ENCODE measurements at regions not wholly inside any gene's neighbourhood (a gene's known extent, or its start where the extent isn't known, plus 50 kb on each side); places are given as distances from the start of the nearest gene placed in this dataset.
A peak's percentile ranks its signal among the peaks of the same experiment; 100 is the strongest.

DNA sequence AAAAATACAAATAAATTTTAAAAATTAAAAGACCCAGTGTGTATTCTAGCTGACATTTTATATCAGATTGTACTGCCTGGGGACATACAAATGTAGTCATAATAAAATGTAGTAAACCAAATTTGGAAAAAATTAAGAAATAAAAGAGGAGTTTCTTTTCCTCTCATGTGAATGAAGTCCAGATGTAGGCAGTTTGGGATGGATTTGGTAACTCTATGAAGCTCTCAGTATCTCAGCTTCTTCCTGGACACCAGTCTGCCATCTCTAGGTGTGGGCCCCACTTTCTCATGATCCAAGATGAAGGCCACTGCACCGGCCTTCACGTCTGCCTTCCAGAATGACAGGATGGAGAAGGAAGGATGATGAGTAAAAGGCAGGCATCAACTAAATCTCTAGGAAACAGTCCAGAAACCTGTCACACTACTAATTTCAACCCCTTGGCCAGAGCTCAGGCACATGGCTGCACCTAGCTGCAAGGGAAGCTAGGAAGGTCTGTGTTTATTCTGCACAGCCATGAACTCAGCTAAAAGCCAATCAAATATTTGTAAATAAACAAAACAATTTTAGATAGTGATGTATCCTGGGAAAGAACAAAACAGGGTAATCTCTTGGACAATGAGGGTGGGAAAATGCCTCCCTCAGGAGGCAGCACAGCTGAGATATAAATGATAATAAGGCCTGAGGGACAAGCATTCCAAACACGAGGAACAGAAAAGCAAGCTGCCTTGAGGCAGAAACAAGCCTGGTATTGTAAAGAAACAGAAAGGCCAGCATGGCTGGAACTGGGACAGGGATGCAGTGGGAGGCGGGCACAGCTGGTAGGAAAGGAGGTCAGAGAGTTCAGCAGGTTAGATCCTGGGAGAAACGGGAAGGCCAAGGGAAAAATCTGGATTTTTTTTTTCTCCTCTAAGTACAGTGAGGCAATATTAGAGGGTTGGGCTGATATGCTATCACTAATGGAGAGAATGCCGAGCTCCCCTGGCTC, 88.5 kb upstream of the PTPN1 start:
- no peaks in the 10 kb centered on the region for H3K4me1 Mint-ChIP-seq
- CTCF ChIA-PET, result interaction anchor here (0.9 kb wide), 1 partner anchor 42 kb away, joined by 3 read pairs; no protein-coding TSS in a partner anchor

DNA sequence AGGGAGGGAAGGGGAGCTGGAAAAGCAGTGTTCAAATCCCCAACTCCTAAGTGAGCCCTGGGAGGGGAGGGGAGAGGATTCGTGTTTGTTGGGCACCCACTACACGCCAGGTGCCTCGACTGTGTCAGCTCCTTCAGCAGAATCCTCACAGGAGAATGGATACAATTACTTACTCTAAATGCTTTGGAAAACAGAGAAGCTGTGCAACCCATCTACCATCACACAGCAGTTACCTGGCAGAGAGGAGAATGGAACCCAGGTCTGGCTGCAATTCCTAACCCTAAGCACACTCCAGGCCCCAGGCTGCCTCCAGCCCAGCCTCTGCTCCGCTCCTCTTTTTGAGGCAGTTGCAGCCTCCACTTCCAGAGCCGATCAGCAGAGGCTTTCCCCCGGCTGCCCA, 86.4 kb upstream of the PTPN1 start:
- Mint-ChIP-seq H3K4me1 (no peaks in the 10 kb centered on the region), H3K27ac (no peak overlapping the region), H3K4me3 (no peak overlapping the region), H3K9me3 (peaks cover 0 to 7% (median 0%) of the 10 kb centered on the region in 5 donors), H3K36me3 (no peaks in the 10 kb centered on the region), H3K27me3 (peaks cover 0 to 7% of the 10 kb centered on the region in 2 donors)
- Histone ChIP-seq H3K9me3 (ENCODE audit: low read length) (peaks cover 5% of the 10 kb centered on the region), H3K4me1 (ENCODE audit: insufficient read depth, low read length) (peaks cover 3% of the 10 kb centered on the region), H3K36me3 (ENCODE audit: insufficient read depth, low read length) (no peaks in the 10 kb centered on the region), H3K4me3 (ENCODE audit: low read length) (no peak overlapping the region), H3K27me3 (ENCODE audit: insufficient read depth, low read length, poor library complexity, severe bottlenecking) (no peaks in the 10 kb centered on the region), H3K27ac (ENCODE audit: low read depth, low read length) (peak overlapping the region; percentile 7)
- no peak for DNase-seq
- ChIA-PET POLR2A (no interaction called here), CTCF (interaction anchor here (0.9 kb wide), 1 partner anchor 17 kb away, joined by 3 read pairs; no protein-coding TSS in a partner anchor)

More for the DNA sequence above, 88.5 kb upstream of the PTPN1 start:
- Histone ChIP-seq H3K4me1 (ENCODE audit: insufficient read depth, low read length) (no peaks in the 10 kb centered on the region), H3K9me3 (ENCODE audit: low read length) (peaks cover 5% of the 10 kb centered on the region), H3K27me3 (ENCODE audit: insufficient read depth, low read length, poor library complexity, severe bottlenecking) (no peaks in the 10 kb centered on the region), H3K27ac (ENCODE audit: low read depth, low read length) (no peak overlapping the region), H3K36me3 (ENCODE audit: insufficient read depth, low read length) (no peaks in the 10 kb centered on the region), H3K4me3 (ENCODE audit: low read length) (no peak overlapping the region)
- Mint-ChIP-seq H3K9me3 (peaks cover 0 to 7% (median 0%) of the 10 kb centered on the region in 5 donors), H3K27ac (no peak overlapping the region), H3K36me3 (no peaks in the 10 kb centered on the region), H3K27me3 (peaks cover 2 to 3% of the 10 kb centered on the region in 2 donors), H3K4me3 (no peak overlapping the region)
- POLR2A ChIA-PET, result interaction anchor here (0.5 kb wide), 1 partner anchor 102 kb away, joined by 3 read pairs; no protein-coding TSS in a partner anchor
- no peak for DNase-seq

DNA sequence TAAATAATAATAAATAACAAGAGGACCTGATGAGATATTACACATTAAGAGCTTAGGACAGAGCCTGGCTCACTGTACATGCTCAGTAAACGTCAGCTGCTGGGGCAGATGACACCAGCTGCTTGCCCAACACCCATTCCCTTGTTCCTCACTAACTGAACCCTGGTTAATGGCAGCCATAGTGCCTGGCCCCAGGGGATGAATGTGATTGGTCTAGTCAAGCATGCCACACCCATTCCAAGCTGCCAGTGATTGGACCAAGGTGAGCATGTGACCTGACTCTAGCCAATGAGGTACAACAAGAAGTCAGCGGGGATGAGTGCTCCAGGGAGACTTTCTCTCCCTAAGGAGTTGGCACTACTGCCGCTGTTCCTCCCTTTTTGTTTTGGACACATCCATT, 85.1 kb upstream of the PTPN1 start:
- Mint-ChIP-seq H3K4me3 (no peak overlapping the region), H3K9me3 (peaks cover 0 to 3% (median 0%) of the 10 kb centered on the region in 5 donors), H3K27ac (no peak overlapping the region), H3K27me3 (peaks cover 0 to 7% of the 10 kb centered on the region in 2 donors), H3K36me3 (no peaks in the 10 kb centered on the region), H3K4me1 (no peaks in the 10 kb centered on the region)
- Histone ChIP-seq H3K27me3 (ENCODE audit: insufficient read depth, low read length, poor library complexity, severe bottlenecking) (no peaks in the 10 kb centered on the region), H3K27ac (ENCODE audit: low read depth, low read length) (no peak overlapping the region), H3K36me3 (ENCODE audit: insufficient read depth, low read length) (no peaks in the 10 kb centered on the region), H3K4me1 (ENCODE audit: insufficient read depth, low read length) (peaks cover 3% of the 10 kb centered on the region), H3K9me3 (ENCODE audit: low read length) (peaks cover 5% of the 10 kb centered on the region), H3K4me3 (ENCODE audit: low read length) (no peak overlapping the region)
- ChIA-PET CTCF (no interaction called here), POLR2A (interaction anchor here (0.6 kb wide), 1 partner anchor 214 kb away, joined by 3 read pairs; no protein-coding TSS in a partner anchor)
- no peak for DNase-seq

DNA sequence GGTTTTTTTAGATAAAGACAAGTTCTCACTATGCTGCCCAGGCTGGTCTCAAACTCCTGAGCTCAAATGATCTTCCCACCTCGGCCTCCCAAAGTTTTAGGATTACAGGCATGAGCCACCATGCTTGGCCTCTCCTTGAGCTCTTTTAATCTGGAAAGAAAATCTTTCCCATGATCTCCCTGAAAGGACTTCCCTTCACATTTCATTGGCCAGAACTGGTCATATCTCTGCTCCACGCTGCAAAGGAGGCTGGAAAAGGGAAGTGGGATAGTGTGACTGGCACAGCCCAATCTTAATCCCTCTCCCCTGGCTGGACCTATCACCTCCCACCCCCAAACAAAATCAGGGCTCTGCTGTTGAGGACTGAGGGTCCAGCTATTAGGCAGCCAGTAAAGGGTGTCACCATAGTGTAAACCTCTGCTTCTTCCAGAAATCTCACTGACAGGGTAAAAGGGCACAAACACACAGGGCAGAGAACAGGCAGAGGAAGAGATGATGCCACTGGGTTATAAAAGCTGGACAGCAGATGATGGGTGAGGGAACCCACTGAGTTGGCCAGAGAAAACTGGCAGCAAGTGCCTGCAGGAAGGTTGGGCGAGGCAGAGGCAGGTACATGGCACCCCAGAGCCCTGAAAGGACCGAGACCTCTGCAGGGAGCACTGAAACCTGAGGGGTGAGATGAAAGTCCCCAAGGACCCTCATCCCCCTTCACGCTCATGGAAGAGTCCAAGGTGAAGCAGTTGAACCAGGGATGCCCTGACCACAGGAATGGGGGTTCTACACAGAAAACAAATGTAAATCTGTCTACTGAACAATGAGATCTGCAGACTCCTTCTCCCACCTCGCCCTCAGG, 83.1 kb upstream of the PTPN1 start:
- H3K27ac Mint-ChIP-seq, result peak overlapping the region in 2 of 8 donors; percentile 27 to 87
- ChIA-PET CTCF (no interaction called here), POLR2A (no interaction called here)
- no peak overlapping the region for H3K27ac ChIP-seq (ENCODE audit: low read depth, low read length)
- no peak overlapping the region for H3K4me3 Mint-ChIP-seq
- H3K4me1 ChIP-seq (ENCODE audit: insufficient read depth, low read length), result peaks cover 3% of the 10 kb centered on the region
- no peaks in the 10 kb centered on the region for H3K36me3 Mint-ChIP-seq
- peaks cover 1 to 11% of the 10 kb centered on the region in 2 donors for H3K27me3 Mint-ChIP-seq
- no peak overlapping the region for H3K4me3 ChIP-seq (ENCODE audit: low read length)
- H3K36me3 ChIP-seq (ENCODE audit: insufficient read depth, low read length), result no peaks in the 10 kb centered on the region
- no peaks in the 10 kb centered on the region for H3K27me3 ChIP-seq (ENCODE audit: insufficient read depth, low read length, poor library complexity, severe bottlenecking)
- H3K9me3 ChIP-seq (ENCODE audit: low read length), result no peaks in the 10 kb centered on the region
- no peak for DNase-seq
- H3K4me1 Mint-ChIP-seq, result no peaks in the 10 kb centered on the region
- H3K9me3 Mint-ChIP-seq, result peaks cover 0 to 3% (median 0%) of the 10 kb centered on the region in 5 donors

DNA sequence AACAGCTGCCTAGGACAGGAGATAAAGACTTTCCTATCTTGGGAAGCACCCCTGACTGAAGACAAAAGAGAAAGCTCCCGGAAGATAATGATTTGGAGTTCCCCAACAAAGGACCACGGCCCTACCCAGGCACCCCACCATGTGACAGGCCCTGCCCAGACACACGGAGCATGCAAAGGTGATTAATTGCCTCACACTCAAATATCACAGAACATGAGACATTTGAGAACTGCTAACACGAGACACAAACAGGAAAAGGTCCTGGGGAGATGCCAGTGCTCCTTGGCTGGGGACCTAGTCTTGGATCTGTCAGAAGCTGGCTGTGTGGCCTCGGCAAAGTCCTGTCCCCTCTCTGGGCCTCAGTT, 82.5 kb upstream of the PTPN1 start:
- POLR2A ChIA-PET, result no interaction called here
- H3K4me1 Mint-ChIP-seq, result no peaks in the 10 kb centered on the region

DNA sequence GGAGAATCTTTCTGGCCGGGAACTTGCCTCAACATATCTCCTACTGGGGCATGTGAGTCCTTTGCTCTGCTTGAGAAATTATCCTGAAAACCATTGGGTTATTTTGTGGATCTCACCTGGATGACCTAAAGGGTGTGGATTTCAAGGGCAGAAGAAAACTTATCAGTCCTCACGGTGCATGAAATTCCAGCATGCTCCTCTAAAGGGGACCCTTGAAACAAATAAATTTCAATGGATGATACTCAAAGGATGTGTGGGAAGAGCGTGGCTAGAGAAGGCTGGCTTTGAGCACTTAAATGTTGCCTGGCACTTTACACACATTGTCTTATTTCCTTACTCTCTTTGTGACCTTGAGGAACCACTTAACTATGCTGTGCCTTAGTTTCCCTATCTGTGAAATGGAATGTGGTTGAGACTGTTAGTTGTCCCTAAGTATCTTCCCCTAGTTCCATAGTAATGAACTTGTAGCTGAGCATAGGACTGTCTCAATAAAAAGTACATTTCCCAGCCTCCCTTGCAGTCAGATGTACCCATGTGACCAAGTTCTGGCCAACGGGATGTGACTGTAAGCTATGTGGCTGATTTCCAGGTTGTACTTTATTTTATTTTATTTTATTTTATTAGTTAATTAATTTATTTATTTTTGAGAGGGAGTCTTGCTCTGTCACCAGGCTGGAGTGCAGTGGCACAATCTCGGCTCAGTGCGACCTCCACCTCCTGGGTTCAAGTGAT, 81.9 kb upstream of the PTPN1 start:
- Histone ChIP-seq H3K4me3 (ENCODE audit: low read length) (no peak overlapping the region), H3K36me3 (ENCODE audit: insufficient read depth, low read length) (no peaks in the 10 kb centered on the region), H3K9me3 (ENCODE audit: low read length) (no peaks in the 10 kb centered on the region), H3K4me1 (ENCODE audit: insufficient read depth, low read length) (peaks cover 3% of the 10 kb centered on the region), H3K27ac (ENCODE audit: low read depth, low read length) (no peak overlapping the region), H3K27me3 (ENCODE audit: insufficient read depth, low read length, poor library complexity, severe bottlenecking) (no peaks in the 10 kb centered on the region)
- H3K4me3 Mint-ChIP-seq, result no peak overlapping the region
- no peaks in the 10 kb centered on the region for H3K4me1 Mint-ChIP-seq
- DNase-seq, result no peak
- peaks cover 4 to 18% of the 10 kb centered on the region in 2 donors for H3K27me3 Mint-ChIP-seq
- POLR2A ChIA-PET, result no interaction called here
- CTCF ChIA-PET, result no interaction called here
- H3K9me3 Mint-ChIP-seq, result peaks cover 0 to 3% (median 0%) of the 10 kb centered on the region in 5 donors
- H3K27ac Mint-ChIP-seq, result peak overlapping the region in 1 of 8 donors; percentile 87
- no peaks in the 10 kb centered on the region for H3K36me3 Mint-ChIP-seq

More for the DNA sequence above, 82.5 kb upstream of the PTPN1 start:
- no peaks in the 10 kb centered on the region for H3K36me3 Mint-ChIP-seq
- H3K9me3 ChIP-seq (ENCODE audit: low read length), result no peaks in the 10 kb centered on the region
- no peak overlapping the region for H3K4me3 Mint-ChIP-seq
- no peaks in the 10 kb centered on the region for H3K36me3 ChIP-seq (ENCODE audit: insufficient read depth, low read length)
- H3K27me3 ChIP-seq (ENCODE audit: insufficient read depth, low read length, poor library complexity, severe bottlenecking), result no peaks in the 10 kb centered on the region
- no peak overlapping the region for H3K27ac ChIP-seq (ENCODE audit: low read depth, low read length)
- H3K4me3 ChIP-seq (ENCODE audit: low read length), result no peak overlapping the region
- peak overlapping the region in 1 of 8 donors; percentile 87 for H3K27ac Mint-ChIP-seq
- CTCF ChIA-PET, result no interaction called here
- no peak for DNase-seq
- H3K4me1 ChIP-seq (ENCODE audit: insufficient read depth, low read length), result peaks cover 3% of the 10 kb centered on the region
- H3K27me3 Mint-ChIP-seq, result peaks cover 4 to 13% of the 10 kb centered on the region in 2 donors
- peaks cover 0 to 3% (median 0%) of the 10 kb centered on the region in 5 donors for H3K9me3 Mint-ChIP-seq

DNA sequence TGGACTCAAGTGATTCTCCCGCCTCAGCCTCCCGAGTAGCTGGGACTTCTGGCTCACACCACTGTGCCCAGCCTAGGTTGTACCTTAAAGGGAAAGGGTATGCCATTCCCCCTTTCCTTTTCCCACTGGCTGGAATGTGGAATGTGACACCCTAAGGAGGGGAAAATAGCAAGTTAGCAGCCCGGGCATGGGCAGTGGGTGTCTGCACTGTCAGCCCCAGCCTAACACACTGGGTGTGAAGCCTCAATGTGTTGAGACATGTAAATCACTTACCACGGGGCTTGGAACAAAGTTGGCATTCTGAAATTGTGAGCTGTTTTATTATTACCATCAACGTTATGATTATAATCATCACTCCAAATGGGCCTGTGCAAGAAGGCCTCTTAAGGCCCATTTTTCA, 80.8 kb upstream of the PTPN1 start:
- no peak for DNase-seq
- ChIA-PET CTCF (interaction anchor here (1.0 kb wide), 1 partner anchor 35 kb away, joined by 3 read pairs; no protein-coding TSS in a partner anchor), POLR2A (no interaction called here)
- Histone ChIP-seq H3K4me3 (ENCODE audit: low read length) (no peak overlapping the region), H3K4me1 (ENCODE audit: insufficient read depth, low read length) (peaks cover 3% of the 10 kb centered on the region), H3K9me3 (ENCODE audit: low read length) (no peaks in the 10 kb centered on the region), H3K27me3 (ENCODE audit: insufficient read depth, low read length, poor library complexity, severe bottlenecking) (no peaks in the 10 kb centered on the region), H3K36me3 (ENCODE audit: insufficient read depth, low read length) (no peaks in the 10 kb centered on the region), H3K27ac (ENCODE audit: low read depth, low read length) (no peak overlapping the region)
- H3K4me3 Mint-ChIP-seq, result peak overlapping the region in 1 of 7 donors; percentile 48
- no peaks in the 10 kb centered on the region for H3K36me3 Mint-ChIP-seq
- no peaks in the 10 kb centered on the region for H3K9me3 Mint-ChIP-seq
- no peaks in the 10 kb centered on the region for H3K4me1 Mint-ChIP-seq
- peaks cover 6 to 18% of the 10 kb centered on the region in 2 donors for H3K27me3 Mint-ChIP-seq
- H3K27ac Mint-ChIP-seq, result no peak overlapping the region
